ENCODE measurements at regions not wholly inside any gene's neighbourhood (a gene's known extent, or its start where the extent isn't known, plus 50 kb on each side); places are given as distances from the start of the nearest gene placed in this dataset.

DNA sequence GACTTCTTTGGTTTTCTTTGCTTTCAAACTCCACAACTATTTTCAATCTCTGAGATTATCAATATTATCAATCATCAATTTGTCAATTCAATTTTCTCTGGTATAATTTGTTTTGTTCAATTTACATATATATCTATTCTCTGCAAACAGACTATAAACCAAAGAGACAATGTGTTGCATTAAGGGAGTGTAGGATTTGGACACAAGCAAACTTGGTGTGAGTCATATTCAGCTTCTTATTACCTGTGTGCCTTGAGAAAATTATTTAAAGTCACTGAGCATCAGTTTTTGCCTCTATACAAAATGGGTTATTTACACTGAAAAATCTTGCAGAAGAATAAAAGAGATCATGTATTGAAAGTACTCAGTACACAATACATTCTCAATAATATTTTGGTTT lies 177.8 kb downstream of the NECTIN3 start:
- Histone ChIP-seq H3K4ac (replicated peaks; ENCODE audit: insufficient read length, low read depth, low read length) (no peak overlapping the region), H3K36me3 (ENCODE audit: control insufficient read depth in 2 of 4, insufficient read depth in 4 of 4, low read length in 3 of 4) (no peaks in the 10 kb centered on the region), H3K4me3 (ENCODE audit: extremely low read depth in 1 of 4, insufficient read depth in 2 of 4, low read depth in 3 of 4, low read length in 4 of 4) (no peak overlapping the region), H3K18ac (ENCODE audit: extremely low read depth, low read length) (no peak overlapping the region), H3K79me1 (ENCODE audit: low read depth, low read length) (no peaks in the 10 kb centered on the region), H3K27ac (ENCODE audit: low read depth, low read length) (no peak overlapping the region), H3K23ac (ENCODE audit: insufficient read length) (no peak overlapping the region), H4K8ac (ENCODE audit: extremely low read depth, insufficient read depth, low read length) (no peak overlapping the region), H3K14ac (ENCODE audit: insufficient read length) (no peak overlapping the region), H3K27me3 (replicated peaks in 1 of 4; ENCODE audit: control insufficient read depth in 3 of 4, extremely low read depth in 1 of 4, insufficient read depth in 3 of 4, low read length in 3 of 4) (no peaks in the 10 kb centered on the region), H4K20me1 (replicated peaks in 1 of 2; ENCODE audit: control insufficient read depth in 1 of 2, insufficient read depth in 2 of 2, low read length in 2 of 2) (no peaks in the 10 kb centered on the region), H2BK12ac (ENCODE audit: low read depth, low read length) (no peak overlapping the region), H4K91ac (replicated peaks; ENCODE audit: insufficient read length, low read length) (no peak overlapping the region), H3K23me2 (ENCODE audit: low read depth, low read length) (no peaks in the 10 kb centered on the region), H3K4me1 (replicated peaks in 1 of 4; ENCODE audit: control insufficient read depth in 3 of 4, insufficient read depth in 4 of 4, low read length in 3 of 4) (no peaks in the 10 kb centered on the region), H2AK5ac (ENCODE audit: low read depth, low read length) (no peak overlapping the region), H2AFZ (ENCODE audit: low read length) (no peak overlapping the region), H3K56ac (replicated peaks; ENCODE audit: insufficient read length, low read depth, low read length) (no peak overlapping the region), H3K9ac (replicated peaks in 1 of 4; ENCODE audit: extremely low read depth in 1 of 4, low read depth in 3 of 4, low read length in 3 of 4) (no peak overlapping the region), H3K79me2 (ENCODE audit: control insufficient read depth in 1 of 2, insufficient read depth in 2 of 2, low read length in 2 of 2) (no peaks in the 10 kb centered on the region), H3K9me3 (ENCODE audit: insufficient read depth in 2 of 2, low read depth in 1 of 2, low read length in 1 of 2) (no peaks in the 10 kb centered on the region), H2BK5ac (ENCODE audit: low read depth, low read length) (no peak overlapping the region), H2BK15ac (ENCODE audit: low read length) (no peak overlapping the region), H4K5ac (ENCODE audit: insufficient read length, low read depth, low read length) (no peak overlapping the region), H3K4me2 (ENCODE audit: insufficient read depth in 1 of 2, low read depth in 2 of 2, low read length in 2 of 2) (no peak overlapping the region), H2BK120ac (replicated peaks; ENCODE audit: low read depth, low read length) (no peak overlapping the region), H2BK20ac (ENCODE audit: low read length) (no peak overlapping the region)
- no peak for FAIRE-seq
- DNase-seq (ENCODE audit: low read depth in 1 of 2, low spot score in 2 of 2), result no peak
- ChIA-PET CTCF (ENCODE audit: partially characterized antibody) (no interaction called here), POLR2A (ENCODE audit: partially characterized antibody) (no interaction called here)
- TF ChIP-seq JUN (IDR thresholded peaks at IDR 0.05; ENCODE audit: low read depth, low read length), result no peak
- TF ChIP-seq, protein P1, sequence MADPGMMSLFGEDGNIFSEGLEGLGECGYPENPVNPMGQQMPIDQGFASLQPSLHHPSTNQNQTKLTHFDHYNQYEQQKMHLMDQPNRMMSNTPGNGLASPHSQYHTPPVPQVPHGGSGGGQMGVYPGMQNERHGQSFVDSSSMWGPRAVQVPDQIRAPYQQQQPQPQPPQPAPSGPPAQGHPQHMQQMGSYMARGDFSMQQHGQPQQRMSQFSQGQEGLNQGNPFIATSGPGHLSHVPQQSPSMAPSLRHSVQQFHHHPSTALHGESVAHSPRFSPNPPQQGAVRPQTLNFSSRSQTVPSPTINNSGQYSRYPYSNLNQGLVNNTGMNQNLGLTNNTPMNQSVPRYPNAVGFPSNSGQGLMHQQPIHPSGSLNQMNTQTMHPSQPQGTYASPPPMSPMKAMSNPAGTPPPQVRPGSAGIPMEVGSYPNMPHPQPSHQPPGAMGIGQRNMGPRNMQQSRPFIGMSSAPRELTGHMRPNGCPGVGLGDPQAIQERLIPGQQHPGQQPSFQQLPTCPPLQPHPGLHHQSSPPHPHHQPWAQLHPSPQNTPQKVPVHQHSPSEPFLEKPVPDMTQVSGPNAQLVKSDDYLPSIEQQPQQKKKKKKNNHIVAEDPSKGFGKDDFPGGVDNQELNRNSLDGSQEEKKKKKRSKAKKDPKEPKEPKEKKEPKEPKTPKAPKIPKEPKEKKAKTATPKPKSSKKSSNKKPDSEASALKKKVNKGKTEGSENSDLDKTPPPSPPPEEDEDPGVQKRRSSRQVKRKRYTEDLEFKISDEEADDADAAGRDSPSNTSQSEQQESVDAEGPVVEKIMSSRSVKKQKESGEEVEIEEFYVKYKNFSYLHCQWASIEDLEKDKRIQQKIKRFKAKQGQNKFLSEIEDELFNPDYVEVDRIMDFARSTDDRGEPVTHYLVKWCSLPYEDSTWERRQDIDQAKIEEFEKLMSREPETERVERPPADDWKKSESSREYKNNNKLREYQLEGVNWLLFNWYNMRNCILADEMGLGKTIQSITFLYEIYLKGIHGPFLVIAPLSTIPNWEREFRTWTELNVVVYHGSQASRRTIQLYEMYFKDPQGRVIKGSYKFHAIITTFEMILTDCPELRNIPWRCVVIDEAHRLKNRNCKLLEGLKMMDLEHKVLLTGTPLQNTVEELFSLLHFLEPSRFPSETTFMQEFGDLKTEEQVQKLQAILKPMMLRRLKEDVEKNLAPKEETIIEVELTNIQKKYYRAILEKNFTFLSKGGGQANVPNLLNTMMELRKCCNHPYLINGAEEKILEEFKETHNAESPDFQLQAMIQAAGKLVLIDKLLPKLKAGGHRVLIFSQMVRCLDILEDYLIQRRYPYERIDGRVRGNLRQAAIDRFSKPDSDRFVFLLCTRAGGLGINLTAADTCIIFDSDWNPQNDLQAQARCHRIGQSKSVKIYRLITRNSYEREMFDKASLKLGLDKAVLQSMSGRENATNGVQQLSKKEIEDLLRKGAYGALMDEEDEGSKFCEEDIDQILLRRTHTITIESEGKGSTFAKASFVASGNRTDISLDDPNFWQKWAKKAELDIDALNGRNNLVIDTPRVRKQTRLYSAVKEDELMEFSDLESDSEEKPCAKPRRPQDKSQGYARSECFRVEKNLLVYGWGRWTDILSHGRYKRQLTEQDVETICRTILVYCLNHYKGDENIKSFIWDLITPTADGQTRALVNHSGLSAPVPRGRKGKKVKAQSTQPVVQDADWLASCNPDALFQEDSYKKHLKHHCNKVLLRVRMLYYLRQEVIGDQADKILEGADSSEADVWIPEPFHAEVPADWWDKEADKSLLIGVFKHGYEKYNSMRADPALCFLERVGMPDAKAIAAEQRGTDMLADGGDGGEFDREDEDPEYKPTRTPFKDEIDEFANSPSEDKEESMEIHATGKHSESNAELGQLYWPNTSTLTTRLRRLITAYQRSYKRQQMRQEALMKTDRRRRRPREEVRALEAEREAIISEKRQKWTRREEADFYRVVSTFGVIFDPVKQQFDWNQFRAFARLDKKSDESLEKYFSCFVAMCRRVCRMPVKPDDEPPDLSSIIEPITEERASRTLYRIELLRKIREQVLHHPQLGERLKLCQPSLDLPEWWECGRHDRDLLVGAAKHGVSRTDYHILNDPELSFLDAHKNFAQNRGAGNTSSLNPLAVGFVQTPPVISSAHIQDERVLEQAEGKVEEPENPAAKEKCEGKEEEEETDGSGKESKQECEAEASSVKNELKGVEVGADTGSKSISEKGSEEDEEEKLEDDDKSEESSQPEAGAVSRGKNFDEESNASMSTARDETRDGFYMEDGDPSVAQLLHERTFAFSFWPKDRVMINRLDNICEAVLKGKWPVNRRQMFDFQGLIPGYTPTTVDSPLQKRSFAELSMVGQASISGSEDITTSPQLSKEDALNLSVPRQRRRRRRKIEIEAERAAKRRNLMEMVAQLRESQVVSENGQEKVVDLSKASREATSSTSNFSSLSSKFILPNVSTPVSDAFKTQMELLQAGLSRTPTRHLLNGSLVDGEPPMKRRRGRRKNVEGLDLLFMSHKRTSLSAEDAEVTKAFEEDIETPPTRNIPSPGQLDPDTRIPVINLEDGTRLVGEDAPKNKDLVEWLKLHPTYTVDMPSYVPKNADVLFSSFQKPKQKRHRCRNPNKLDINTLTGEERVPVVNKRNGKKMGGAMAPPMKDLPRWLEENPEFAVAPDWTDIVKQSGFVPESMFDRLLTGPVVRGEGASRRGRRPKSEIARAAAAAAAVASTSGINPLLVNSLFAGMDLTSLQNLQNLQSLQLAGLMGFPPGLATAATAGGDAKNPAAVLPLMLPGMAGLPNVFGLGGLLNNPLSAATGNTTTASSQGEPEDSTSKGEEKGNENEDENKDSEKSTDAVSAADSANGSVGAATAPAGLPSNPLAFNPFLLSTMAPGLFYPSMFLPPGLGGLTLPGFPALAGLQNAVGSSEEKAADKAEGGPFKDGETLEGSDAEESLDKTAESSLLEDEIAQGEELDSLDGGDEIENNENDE (IDR thresholded peaks at IDR 0.05; ENCODE audit: insufficient replicate concordance, low read length), result no peak

All from H1 (cell line).